Ishikawa (cell line): ENCODE measurements at regions not wholly inside any gene's neighbourhood (a gene's known extent, or its start where the extent isn't known, plus 50 kb on each side); places are given as distances from the start of the nearest gene placed in this dataset.

Experiments used
- YY1 ChIP-seq: IDR thresholded peaks from 2 replicates; pipeline ENCODE4 v1.6.1; 2012; ENCODE audit warnings: low read depth
- TF ChIP-seq, protein P1 (sequence below): IDR thresholded peaks from 2 replicates; pipeline ENCODE4 v1.6.1; 2012

DNA sequence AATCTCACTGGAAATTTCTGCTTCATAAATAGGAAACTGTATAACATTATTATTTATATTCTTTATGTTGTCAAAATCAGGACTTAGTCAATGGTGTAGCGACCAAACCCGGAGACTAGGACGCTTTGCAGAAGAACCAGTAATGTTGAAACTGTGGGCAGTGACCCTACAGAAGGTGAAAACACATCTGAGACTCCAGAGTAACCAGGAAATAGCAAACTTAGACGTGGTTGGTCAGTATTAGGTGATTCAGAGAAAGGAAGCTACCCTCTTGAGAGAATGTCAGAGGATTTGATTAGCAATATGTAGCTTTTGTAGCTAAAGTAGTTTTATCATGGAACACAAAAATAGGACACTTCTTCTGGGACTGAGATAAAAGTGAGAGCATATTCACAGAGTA, 381.9 kb downstream of the SLC16A7 start:
- TF ChIP-seq YY1, result no peak
- TF ChIP-seq, protein P1, sequence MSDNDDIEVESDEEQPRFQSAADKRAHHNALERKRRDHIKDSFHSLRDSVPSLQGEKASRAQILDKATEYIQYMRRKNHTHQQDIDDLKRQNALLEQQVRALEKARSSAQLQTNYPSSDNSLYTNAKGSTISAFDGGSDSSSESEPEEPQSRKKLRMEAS, result no peak
